Stomach smooth muscle (tissue), 2 donors: ENCODE measurements at regions not wholly inside any gene's neighbourhood (a gene's known extent, or its start where the extent isn't known, plus 50 kb on each side); places are given as distances from the start of the nearest gene placed in this dataset.

Experiments used
- H3K27ac ChIP-seq: one replicate; pipeline ENCODE4 v1.7.0; 2013; ENCODE audit warnings: mild to moderate bottlenecking, low read length, inconsistent platforms
- H3K27me3 ChIP-seq, 2 donors: one replicate each; pipeline ENCODE4 v1.7.0; 2013; ENCODE audit warnings: low read length in 2 of 2; ENCODE audit not compliant: insufficient read depth in 2 of 2, control insufficient read depth in 1 of 2
- H3K36me3 ChIP-seq, 2 donors: one replicate each; pipeline ENCODE4 v1.7.0; 2013; ENCODE audit warnings: low read length in 2 of 2; ENCODE audit not compliant: control insufficient read depth in 2 of 2, insufficient read depth in 2 of 2
- H3K4me1 ChIP-seq: one replicate; pipeline ENCODE4 v1.7.0; 2013; ENCODE audit warnings: low read length; ENCODE audit not compliant: control insufficient read depth, insufficient read depth
- H3K4me3 ChIP-seq, 2 donors: one replicate each; pipeline ENCODE4 v1.7.0; 2013; ENCODE audit warnings: low read length in 2 of 2
- H3K9ac ChIP-seq, 2 donors: one replicate each; pipeline ENCODE4 v1.7.0; 2013; ENCODE audit warnings: low read length in 2 of 2, mild to moderate bottlenecking in 1 of 2
- H3K9me3 ChIP-seq, 2 donors: one replicate each; pipeline ENCODE4 v1.7.0; 2013; ENCODE audit warnings: low read length in 2 of 2; ENCODE audit not compliant: control insufficient read depth in 2 of 2
- donor health status: healthy.
- donor health status: Pancreatic carcinoma.

DNA sequence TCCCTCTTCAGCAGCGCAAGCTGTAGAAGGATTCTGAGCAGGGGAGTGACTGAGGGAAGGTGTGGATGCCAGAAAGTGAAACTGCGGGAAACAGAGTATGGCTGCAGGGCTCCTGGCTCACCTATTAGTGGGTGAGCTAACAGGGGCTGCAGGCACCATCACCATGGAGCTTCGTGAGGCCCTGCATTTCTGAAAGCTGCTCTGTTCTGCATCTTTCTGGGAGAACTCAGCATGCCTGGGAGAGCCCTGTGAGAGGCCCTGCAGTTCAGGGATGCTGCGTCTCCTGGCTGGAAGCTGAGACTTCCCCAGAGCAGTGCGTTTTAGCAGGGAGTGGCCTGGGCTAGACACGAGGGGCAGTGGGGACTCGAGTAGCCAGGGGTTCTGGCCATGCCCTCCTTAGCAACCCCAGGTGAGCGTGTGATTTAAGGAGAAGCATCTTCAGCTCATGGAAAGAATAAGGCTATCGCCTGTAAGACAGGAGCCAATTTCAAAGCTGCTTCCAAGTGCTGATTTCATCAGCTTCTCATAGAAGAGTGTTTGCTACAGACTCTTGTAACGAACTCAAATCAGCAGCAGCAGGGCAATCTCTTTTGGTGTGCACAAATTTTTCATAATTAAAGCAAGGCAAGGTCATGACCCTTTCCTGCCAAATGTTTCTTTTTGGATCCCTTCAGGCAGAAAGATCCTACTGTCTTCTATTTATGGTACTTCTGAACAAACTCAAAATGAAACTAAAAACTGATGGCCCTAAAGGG, 293.6 kb upstream of the ZNF32 start:
- Histone ChIP-seq H3K27ac (no peak overlapping the region), H3K9me3 (no peaks in the 10 kb centered on the region), H3K9ac (no peak overlapping the region), H3K4me1 (no peaks in the 10 kb centered on the region), H3K4me3 (peak overlapping the region in 1 of 2 donors; percentile 15), H3K36me3 (no peaks in the 10 kb centered on the region), H3K27me3 (no peaks in the 10 kb centered on the region)

DNA sequence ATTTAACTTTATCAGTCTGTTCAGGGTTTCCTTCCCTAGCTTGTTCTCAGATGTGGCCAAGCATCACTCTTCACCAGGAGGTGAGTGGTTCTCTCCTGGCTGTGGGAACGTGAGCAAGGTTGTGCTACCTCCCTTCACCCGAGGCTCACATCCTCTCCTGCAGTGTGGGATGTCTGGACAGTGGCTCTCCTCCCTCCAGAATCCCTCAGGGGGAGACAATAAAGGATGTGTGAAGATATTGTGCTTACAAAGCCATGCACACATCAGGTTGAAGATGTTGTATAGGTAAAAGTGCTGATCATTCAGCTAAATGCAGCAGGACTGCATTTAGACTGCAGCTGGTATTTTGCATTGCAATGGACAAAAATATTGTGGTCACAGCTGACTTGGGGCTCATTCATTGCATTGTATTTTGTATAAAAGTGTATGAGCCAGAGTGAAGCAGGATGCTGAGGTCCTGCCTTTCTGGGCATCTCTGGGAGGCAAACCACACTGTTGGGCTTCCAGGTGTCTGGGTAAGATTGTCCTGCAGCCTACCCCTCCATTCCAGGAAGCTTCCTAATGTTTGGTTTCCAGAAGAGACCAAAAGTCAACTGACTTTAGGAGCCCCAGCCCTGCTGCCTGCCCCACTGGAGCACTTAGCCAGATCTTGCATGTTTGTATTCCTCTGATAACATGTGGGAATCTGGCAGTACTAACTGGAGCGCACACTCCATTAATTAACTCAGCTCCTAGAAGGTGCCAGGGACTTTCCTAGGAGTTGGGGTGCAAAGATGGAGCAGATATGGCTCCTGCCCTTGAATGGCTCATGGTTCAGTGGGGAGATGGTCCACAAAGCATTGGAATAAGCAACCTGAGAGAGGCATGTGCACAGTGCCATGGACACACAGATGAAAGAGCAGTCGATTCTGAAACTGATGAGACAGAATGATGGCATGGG, 292.5 kb upstream of the ZNF32 start:
- no peaks in the 10 kb centered on the region for H3K27me3 ChIP-seq
- H3K9ac ChIP-seq, result no peak overlapping the region
- H3K36me3 ChIP-seq, result no peaks in the 10 kb centered on the region
- no peak overlapping the region for H3K27ac ChIP-seq
- H3K9me3 ChIP-seq, result no peaks in the 10 kb centered on the region
- H3K4me3 ChIP-seq, result no peak overlapping the region
- H3K4me1 ChIP-seq, result no peaks in the 10 kb centered on the region

DNA sequence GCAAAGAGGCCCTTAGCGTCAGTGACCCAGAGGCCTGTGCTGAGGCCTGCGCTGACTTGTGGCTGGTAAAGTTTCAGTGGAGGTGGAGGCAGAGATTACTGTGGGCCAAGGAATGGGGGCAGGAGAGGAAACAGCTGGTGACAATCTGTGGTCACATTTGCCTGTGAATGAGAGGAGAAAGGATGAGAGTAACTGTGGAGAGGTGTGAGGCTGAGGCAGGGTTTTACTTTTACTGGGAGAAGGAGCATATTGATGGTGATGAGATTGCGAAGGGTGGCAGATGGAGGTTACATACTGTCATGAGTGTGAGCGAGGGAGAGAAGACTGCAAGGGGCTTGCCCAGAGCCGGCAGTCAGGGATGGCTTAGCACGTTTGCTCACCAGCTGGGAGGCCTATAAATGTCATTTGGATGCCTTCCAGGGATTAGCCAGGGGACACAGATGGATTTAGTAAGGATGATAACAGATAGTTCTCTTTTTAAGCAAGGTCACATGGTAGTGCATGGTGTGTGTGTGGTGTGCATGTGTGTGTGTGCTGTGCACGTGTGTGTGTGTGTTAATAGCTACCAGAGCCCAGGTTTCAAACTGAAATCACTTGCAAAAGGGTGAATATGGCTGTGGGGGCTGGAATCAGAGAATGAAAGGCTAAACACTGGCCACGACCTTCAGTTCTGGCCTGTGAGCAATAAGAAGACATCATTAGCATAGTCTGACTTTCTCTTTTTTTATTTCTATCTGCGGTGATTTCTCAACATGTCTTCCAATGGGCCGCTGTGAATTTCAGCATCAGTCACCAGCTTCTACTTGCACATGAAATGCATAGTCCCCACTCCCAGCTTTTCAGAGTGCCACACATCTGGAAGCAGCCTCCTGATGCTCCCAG, 291.5 kb upstream of the ZNF32 start:
- no peaks in the 10 kb centered on the region for H3K36me3 ChIP-seq
- H3K9ac ChIP-seq, result no peak overlapping the region
- H3K27ac ChIP-seq, result no peak overlapping the region
- no peaks in the 10 kb centered on the region for H3K9me3 ChIP-seq
- no peaks in the 10 kb centered on the region for H3K4me1 ChIP-seq
- H3K4me3 ChIP-seq, result peak overlapping the region in 1 of 2 donors; percentile 3
- H3K27me3 ChIP-seq, result no peaks in the 10 kb centered on the region

DNA sequence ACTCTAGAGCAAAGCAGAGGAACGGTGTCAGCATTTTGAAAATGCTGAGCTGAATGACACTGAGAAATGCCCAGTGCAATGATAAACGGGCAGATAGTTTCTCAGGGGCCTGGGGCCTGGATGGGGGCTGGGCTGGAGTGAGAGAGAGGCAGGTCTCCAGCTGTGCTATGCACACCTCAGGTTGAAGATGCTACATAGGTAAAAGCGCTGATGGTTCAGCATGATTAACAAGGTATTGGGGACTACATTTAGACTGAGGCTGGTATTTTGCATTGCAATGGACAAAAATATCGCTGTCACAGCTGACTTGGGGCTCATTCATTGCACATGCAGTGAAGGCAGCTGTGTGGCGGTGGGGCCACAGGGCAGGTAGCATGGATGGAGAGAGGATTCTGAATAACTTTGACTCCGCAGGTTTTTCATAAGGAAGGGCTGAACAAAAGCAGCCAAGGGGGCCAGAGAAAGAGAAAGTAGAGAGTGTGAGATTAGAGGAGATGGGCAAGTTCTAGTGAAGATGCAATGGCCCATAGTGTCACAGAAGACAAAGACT, 290.8 kb upstream of the ZNF32 start:
- H3K9me3 ChIP-seq, result no peaks in the 10 kb centered on the region
- H3K36me3 ChIP-seq, result no peaks in the 10 kb centered on the region
- no peaks in the 10 kb centered on the region for H3K27me3 ChIP-seq
- H3K4me3 ChIP-seq, result no peak overlapping the region
- H3K27ac ChIP-seq, result no peak overlapping the region
- no peak overlapping the region for H3K9ac ChIP-seq
- no peaks in the 10 kb centered on the region for H3K4me1 ChIP-seq

DNA sequence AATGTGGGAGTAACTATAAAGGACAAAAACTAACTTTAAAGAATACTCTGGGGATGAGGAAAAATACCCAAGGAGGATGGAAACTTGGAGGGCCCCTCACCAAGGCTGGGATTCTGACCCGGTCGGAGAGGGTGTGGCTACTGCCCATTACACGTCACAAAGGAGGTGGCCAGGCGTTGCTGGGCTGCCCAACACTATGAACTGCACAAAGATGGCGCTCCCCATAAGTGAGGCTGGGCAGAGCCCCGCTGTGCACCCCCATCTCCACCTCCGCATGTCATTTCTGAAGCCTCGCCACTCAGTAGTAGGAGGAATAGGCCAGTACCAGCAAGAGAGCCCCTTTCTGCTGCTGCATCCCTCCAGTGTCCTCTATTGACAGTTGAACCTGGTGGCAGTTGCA, 290.1 kb upstream of the ZNF32 start:
- Histone ChIP-seq H3K36me3 (no peaks in the 10 kb centered on the region), H3K27me3 (no peaks in the 10 kb centered on the region), H3K4me3 (no peak overlapping the region), H3K4me1 (no peaks in the 10 kb centered on the region), H3K27ac (no peak overlapping the region), H3K9ac (no peak overlapping the region), H3K9me3 (no peaks in the 10 kb centered on the region)

DNA sequence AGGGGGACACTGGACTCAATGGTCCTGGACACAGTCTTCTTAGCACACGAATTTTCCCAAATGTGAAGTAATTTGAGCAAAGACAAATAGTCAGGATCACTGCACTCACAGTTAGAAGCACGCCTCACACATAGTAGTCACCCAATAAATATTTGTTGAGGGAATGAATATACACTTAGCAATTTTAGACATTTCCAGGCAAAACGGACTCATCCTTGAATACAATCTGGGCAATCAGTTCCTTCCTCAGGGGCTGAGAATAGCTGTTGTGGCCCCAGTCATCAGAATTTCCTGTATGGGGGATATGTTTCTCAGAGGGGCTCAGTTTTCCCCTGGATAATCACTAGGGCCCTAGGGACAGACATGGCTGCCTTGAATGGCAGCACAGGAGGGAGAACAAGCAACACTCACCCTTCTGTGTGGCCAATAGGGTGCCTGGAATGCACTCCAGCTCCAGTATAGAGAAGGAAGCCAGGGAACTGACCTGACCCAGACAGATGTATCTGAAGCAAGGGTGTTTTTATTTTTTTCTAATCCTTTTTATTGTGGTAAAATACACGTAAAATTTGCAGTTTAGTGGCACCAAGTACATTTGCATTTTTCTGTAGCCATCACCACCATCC, 282.7 kb upstream of the ZNF32 start:
- Histone ChIP-seq H3K27ac (no peak overlapping the region), H3K36me3 (no peaks in the 10 kb centered on the region), H3K4me3 (no peak overlapping the region), H3K4me1 (no peaks in the 10 kb centered on the region), H3K27me3 (no peaks in the 10 kb centered on the region), H3K9me3 (no peaks in the 10 kb centered on the region), H3K9ac (no peak overlapping the region)

DNA sequence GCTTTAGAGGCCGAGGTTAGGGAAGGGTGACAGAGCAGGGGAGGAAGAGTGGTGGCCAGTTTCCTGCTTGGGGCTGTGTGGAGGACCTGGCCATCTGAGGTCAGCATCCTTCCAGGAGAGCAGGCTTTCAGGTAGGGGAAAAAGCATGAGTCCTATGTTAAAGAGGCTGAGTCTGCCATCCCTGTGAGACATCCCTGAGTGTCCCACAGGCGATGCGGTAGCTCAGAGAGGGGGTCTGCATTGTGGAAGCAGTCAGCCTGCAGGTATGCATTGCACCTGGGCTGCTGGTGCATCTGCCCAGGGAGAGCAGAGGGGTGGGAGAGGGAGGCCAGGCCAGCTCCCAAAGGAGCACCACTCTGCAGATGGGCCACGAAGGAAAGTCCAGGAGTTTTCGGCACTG, 282.1 kb upstream of the ZNF32 start:
- H3K36me3 ChIP-seq, result no peaks in the 10 kb centered on the region
- no peak overlapping the region for H3K9ac ChIP-seq
- H3K4me3 ChIP-seq, result no peak overlapping the region
- H3K4me1 ChIP-seq, result no peaks in the 10 kb centered on the region
- H3K9me3 ChIP-seq, result no peaks in the 10 kb centered on the region
- no peak overlapping the region for H3K27ac ChIP-seq
- no peaks in the 10 kb centered on the region for H3K27me3 ChIP-seq

DNA sequence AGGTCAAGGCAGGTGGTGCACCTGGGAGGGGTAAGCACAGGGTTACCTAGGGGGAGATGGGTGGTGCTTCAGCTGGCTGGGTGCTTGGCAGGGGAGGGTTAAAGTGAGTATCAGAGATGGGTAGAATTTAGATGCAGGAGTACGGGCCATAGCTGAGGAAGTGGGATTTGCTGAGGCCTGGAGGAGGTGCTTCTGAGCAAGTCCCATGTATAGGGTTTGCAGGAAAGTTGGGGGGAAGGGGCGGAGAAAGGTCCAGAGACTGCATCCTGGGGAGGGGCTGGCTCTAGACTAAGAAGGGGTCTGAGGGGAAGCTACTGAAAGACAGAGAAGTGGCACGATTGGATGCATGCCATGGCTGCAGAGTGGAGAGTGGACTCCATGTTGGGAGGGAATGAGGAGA, 281.6 kb upstream of the ZNF32 start:
- no peaks in the 10 kb centered on the region for H3K36me3 ChIP-seq
- H3K27ac ChIP-seq, result no peak overlapping the region
- H3K4me1 ChIP-seq, result no peaks in the 10 kb centered on the region
- no peak overlapping the region for H3K4me3 ChIP-seq
- no peak overlapping the region for H3K9ac ChIP-seq
- no peaks in the 10 kb centered on the region for H3K27me3 ChIP-seq
- H3K9me3 ChIP-seq, result no peaks in the 10 kb centered on the region

DNA sequence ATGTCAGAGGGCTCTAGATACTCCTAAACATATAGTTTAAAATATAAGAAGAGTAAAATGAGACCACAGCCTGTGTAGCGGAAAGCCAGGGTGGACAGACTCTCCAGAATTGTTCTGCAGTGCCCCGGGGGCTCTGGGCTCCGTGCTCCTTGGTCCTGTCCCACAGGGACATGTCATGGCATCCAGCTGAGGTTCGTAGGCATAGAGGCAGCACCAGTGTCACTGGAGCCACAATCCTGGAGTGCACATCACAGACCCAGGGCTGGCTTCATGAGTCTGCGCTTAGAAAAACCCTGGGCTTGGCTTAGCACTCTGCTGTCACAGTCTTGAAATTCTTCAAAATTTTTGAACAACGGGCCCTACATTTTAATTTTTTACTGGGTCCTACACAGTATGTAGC, 280.4 kb upstream of the ZNF32 start:
- Histone ChIP-seq H3K9ac (no peak overlapping the region), H3K27ac (no peak overlapping the region), H3K36me3 (no peaks in the 10 kb centered on the region), H3K4me3 (no peak overlapping the region), H3K4me1 (no peaks in the 10 kb centered on the region), H3K27me3 (no peaks in the 10 kb centered on the region), H3K9me3 (no peaks in the 10 kb centered on the region)

DNA sequence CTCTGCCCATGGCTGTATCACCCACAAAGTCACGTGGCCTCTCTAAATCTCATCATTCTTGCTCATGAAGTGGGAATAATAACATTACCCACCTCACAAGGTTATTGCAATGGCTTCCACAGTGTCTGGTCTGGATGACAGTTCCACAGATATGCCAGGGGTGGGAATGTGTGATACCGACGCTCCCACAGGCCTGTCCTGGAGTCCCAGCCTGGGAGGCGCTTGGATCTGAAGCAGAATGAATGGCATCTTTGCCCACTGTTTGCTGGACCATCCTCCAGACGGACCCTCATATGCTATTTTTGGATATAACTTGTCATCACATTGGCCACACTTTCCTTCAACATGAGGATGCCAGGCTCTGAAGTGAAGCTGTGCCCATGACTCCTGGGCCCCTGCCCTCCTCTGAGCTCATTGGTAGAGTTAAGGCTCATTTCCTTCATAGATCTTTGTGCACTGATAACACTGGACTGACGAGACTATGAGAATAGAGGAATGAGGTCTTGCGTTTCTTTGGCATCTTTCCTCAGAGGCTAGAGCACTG, 279.8 kb upstream of the ZNF32 start:
- no peaks in the 10 kb centered on the region for H3K27me3 ChIP-seq
- H3K27ac ChIP-seq, result no peak overlapping the region
- no peaks in the 10 kb centered on the region for H3K36me3 ChIP-seq
- H3K9me3 ChIP-seq, result no peaks in the 10 kb centered on the region
- H3K4me3 ChIP-seq, result no peak overlapping the region
- H3K4me1 ChIP-seq, result no peaks in the 10 kb centered on the region
- H3K9ac ChIP-seq, result no peak overlapping the region
